HG02610 (cell line): ENCODE measurements at regions not wholly inside any gene's neighbourhood (a gene's known extent, or its start where the extent isn't known, plus 50 kb on each side); places are given as distances from the start of the nearest gene placed in this dataset.

Experiments
- ATAC-seq: cut with Tn5 transposase; IDR thresholded peaks from one replicate; pipeline ENCODE4 v1.9.1; 2021; ENCODE audit warnings: mild to moderate bottlenecking, moderate library complexity; ENCODE audit not compliant: unreplicated experiment

GRCh38 chr11:19661827-19662226, 50.8 kb upstream of the NAV2 start:
- ATAC-seq, result no peak

- peak; percentile 100 for ATAC-seq
Observed at GRCh38 chr11:19660076-19660475, 52.6 kb upstream of the NAV2 start.

- no peak for ATAC-seq
Observed at GRCh38 chr11:19659529-19659928, 53.1 kb upstream of the NAV2 start.

GRCh38 chr11:19658344-19658743, 54.3 kb upstream of the NAV2 start:
- no peak for ATAC-seq

- no peak for ATAC-seq
Observed at GRCh38 chr11:19656140-19656541, 56.5 kb upstream of the NAV2 start.

GRCh38 chr11:19652623-19653375, 59.8 kb upstream of the NAV2 start:
- no peak for ATAC-seq

- ATAC-seq, result no peak
Observed at GRCh38 chr11:19651653-19652052, 61.0 kb upstream of the NAV2 start.

GRCh38 chr11:19651028-19651427, 61.6 kb upstream of the NAV2 start:
- no peak for ATAC-seq

- no peak for ATAC-seq
Observed at GRCh38 chr11:19650467-19650866, 62.2 kb upstream of the NAV2 start.

- no peak for ATAC-seq
Observed at GRCh38 chr11:19649751-19650150, 62.9 kb upstream of the NAV2 start.

GRCh38 chr11:19648321-19648720, 64.3 kb upstream of the NAV2 start:
- no peak for ATAC-seq

- ATAC-seq, result no peak
Observed at GRCh38 chr11:19647816-19648215, 64.8 kb upstream of the NAV2 start.

- no peak for ATAC-seq
Observed at GRCh38 chr11:19646921-19647320, 65.7 kb upstream of the NAV2 start.

GRCh38 chr11:19646308-19646707, 66.3 kb upstream of the NAV2 start:
- no peak for ATAC-seq

GRCh38 chr11:19644316-19644715, 68.3 kb upstream of the NAV2 start:
- ATAC-seq, result no peak

GRCh38 chr11:19642185-19643158, 70.2 kb upstream of the NAV2 start:
- ATAC-seq, result no peak

GRCh38 chr11:19639603-19640105, 73.0 kb upstream of the NAV2 start:
- ATAC-seq, result no peak

GRCh38 chr11:19635332-19635731, 77.3 kb upstream of the NAV2 start:
- ATAC-seq, result no peak

GRCh38 chr11:19633276-19633675, 79.4 kb upstream of the NAV2 start:
- ATAC-seq, result no peak

- no peak for ATAC-seq
Observed at GRCh38 chr11:19632499-19632834, 80.2 kb upstream of the NAV2 start.

GRCh38 chr11:19631712-19632498, 80.7 kb upstream of the NAV2 start:
- ATAC-seq, result no peak
